ENCODE measurements at regions not wholly inside any gene's neighbourhood (a gene's known extent, or its start where the extent isn't known, plus 50 kb on each side); places are given as distances from the start of the nearest gene placed in this dataset.

- CTCF ChIA-PET: no interaction called here
- TF ChIP-seq HDGF (IDR thresholded peaks at IDR 0.05; ENCODE audit: borderline replicate concordance): no peak
- TF ChIP-seq ZNF384 (IDR thresholded peaks at IDR 0.05): no peak
- no peak for TF ChIP-seq BHLHE40 (IDR thresholded peaks at IDR 0.05; ENCODE audit: borderline replicate concordance)
- TF ChIP-seq PKNOX1 (IDR thresholded peaks at IDR 0.05): no peak
- TF ChIP-seq SUZ12 (IDR thresholded peaks at IDR 0.05): no peak
- no peak for TF ChIP-seq SP1 (IDR thresholded peaks at IDR 0.05)
- TF ChIP-seq ARNT (IDR thresholded peaks at IDR 0.05): no peak
- no peak for TF ChIP-seq FOXM1 (IDR thresholded peaks at IDR 0.05; ENCODE audit: borderline replicate concordance)
- no peak for TF ChIP-seq FOXA1 (IDR thresholded peaks at IDR 0.05)
- TF ChIP-seq LEF1 (IDR thresholded peaks at IDR 0.05; ENCODE audit: borderline replicate concordance): no peak
- TF ChIP-seq CTBP1 (IDR thresholded peaks at IDR 0.05; ENCODE audit: borderline replicate concordance): no peak
- TF ChIP-seq FOXK2 (IDR thresholded peaks at IDR 0.05): no peak
- no peak for TF ChIP-seq L3MBTL2 (conservative IDR thresholded peaks at IDR 0.05)
- TF ChIP-seq TARDBP (IDR thresholded peaks at IDR 0.05): no peak
- no peak for TF ChIP-seq ELF4 (IDR thresholded peaks at IDR 0.05)
- no peak for TF ChIP-seq NFRKB (IDR thresholded peaks at IDR 0.05)
- POLR2A ChIA-PET: no interaction called here
- no peak for DNase-seq (ENCODE audit: extremely low spot score)
These were observed 299.4 kb upstream of the NOVA1 start for GRCh38 chr14:26897196-26897595.

GRCh38 chr14:26905229-26905628 is 307.4 kb upstream of the NOVA1 start:
- ChIA-PET CTCF (interaction anchor here (0.7 kb wide), 1 partner anchor 704 kb away, joined by 3 read pairs; no protein-coding TSS in a partner anchor), POLR2A (no interaction called here)
- TF ChIP-seq ARNT (IDR thresholded peaks at IDR 0.05) (no peak), PKNOX1 (IDR thresholded peaks at IDR 0.05) (no peak)
- no peak for DNase-seq (ENCODE audit: extremely low spot score)

- POLR2A ChIA-PET: no interaction called here
- CTCF ChIA-PET: interaction anchor here (0.7 kb wide), 1 partner anchor 1719 kb away, joined by 3 read pairs; no protein-coding TSS in a partner anchor
- no peak for DNase-seq (ENCODE audit: extremely low spot score)
- TF ChIP-seq ELF4 (IDR thresholded peaks at IDR 0.05): no peak
These were observed 316.0 kb upstream of the NOVA1 start for GRCh38 chr14:26913786-26914185.

- POLR2A ChIA-PET: no interaction called here
- CTCF ChIA-PET: no interaction called here
- DNase-seq (ENCODE audit: extremely low spot score): peak; percentile 12
- TF ChIP-seq ELF4 (IDR thresholded peaks at IDR 0.05) (no peak), SP1 (IDR thresholded peaks at IDR 0.05) (no peak), ZNF384 (IDR thresholded peaks at IDR 0.05) (no peak), PKNOX1 (IDR thresholded peaks at IDR 0.05) (no peak), LEF1 (IDR thresholded peaks at IDR 0.05; ENCODE audit: borderline replicate concordance) (no peak), BHLHE40 (IDR thresholded peaks at IDR 0.05; ENCODE audit: borderline replicate concordance) (no peak)
These were observed 319.3 kb upstream of the NOVA1 start for GRCh38 chr14:26917086-26917485.

GRCh38 chr14:26925876-26926584 is 328.2 kb upstream of the NOVA1 start:
- ChIA-PET POLR2A (no interaction called here), CTCF (no interaction called here)
- no peak for DNase-seq (ENCODE audit: extremely low spot score)
- TF ChIP-seq PKNOX1 (IDR thresholded peaks at IDR 0.05) (no peak), ELF4 (IDR thresholded peaks at IDR 0.05) (no peak), SP1 (IDR thresholded peaks at IDR 0.05) (no peak), CTBP1 (IDR thresholded peaks at IDR 0.05; ENCODE audit: borderline replicate concordance) (no peak), NFRKB (IDR thresholded peaks at IDR 0.05) (no peak), TARDBP (IDR thresholded peaks at IDR 0.05) (no peak), SUZ12 (IDR thresholded peaks at IDR 0.05) (no peak), LEF1 (IDR thresholded peaks at IDR 0.05; ENCODE audit: borderline replicate concordance) (no peak), FOXK2 (IDR thresholded peaks at IDR 0.05) (no peak)

GRCh38 chr14:26926585-26926984 is 328.8 kb upstream of the NOVA1 start:
- POLR2A ChIA-PET: no interaction called here
- no peak for TF ChIP-seq FOXM1 (IDR thresholded peaks at IDR 0.05; ENCODE audit: borderline replicate concordance)
- no peak for TF ChIP-seq NFRKB (IDR thresholded peaks at IDR 0.05)
- no peak for TF ChIP-seq L3MBTL2 (conservative IDR thresholded peaks at IDR 0.05)
- no peak for TF ChIP-seq LEF1 (IDR thresholded peaks at IDR 0.05; ENCODE audit: borderline replicate concordance)
- TF ChIP-seq SUZ12 (IDR thresholded peaks at IDR 0.05): no peak
- no peak for TF ChIP-seq TARDBP (IDR thresholded peaks at IDR 0.05)
- TF ChIP-seq PKNOX1 (IDR thresholded peaks at IDR 0.05): no peak
- no peak for DNase-seq (ENCODE audit: extremely low spot score)
- CTCF ChIA-PET: no interaction called here

Data from HEK293T (cell line).